GM12873 (cell line): ENCODE measurements at regions not wholly inside any gene's neighbourhood (a gene's known extent, or its start where the extent isn't known, plus 50 kb on each side); places are given as distances from the start of the nearest gene placed in this dataset.

Source experiments
- CTCF ChIP-seq: IDR thresholded peaks from 2 replicates; pipeline ENCODE4 v1.5.1; 2012; ENCODE audit warnings: low read depth, mild to moderate bottlenecking, moderate library complexity, low read length, control low read depth; ENCODE audit not compliant: insufficient read depth; ENCODE audit errors: missing control alignments

DNA sequence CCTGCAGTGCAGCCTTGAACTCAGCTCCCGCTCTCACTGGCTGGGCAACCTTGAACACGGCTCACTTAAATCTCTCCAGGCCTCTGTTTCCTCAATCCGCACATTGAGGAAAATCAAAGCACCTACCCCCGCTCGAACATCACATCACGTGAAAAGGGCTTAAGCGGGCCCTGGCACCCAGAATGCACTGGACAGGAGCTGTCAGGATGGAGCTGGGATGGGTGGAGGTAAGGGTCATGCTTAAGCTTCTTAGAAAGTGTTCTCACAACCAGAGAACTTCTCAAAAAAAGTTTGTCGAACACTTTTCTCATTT lies 55.7 kb upstream of the MGMT start:
- TF ChIP-seq CTCF, result no peak

DNA sequence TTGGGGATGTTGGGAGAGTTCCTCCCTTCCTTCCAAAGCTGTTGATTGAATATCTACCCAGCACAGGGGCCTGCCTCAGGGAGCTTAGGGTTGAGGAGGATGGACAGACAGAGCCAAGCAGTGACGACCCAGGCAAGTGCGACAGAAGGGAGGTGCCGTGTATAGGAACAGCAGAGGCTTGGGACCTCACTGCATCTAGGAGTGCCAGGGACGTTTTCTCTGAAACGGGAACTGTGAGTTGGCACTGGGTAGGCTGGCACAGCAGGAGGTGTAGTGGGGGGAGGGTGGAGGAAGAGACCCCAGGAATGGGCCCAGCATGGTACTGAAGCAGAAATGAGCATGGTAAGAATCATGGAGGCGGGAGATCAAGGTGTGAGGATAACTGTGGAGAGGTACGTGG lies 55.3 kb upstream of the MGMT start:
- no peak for TF ChIP-seq CTCF

GRCh38 chr10:129413024-129413423 lies 54.0 kb upstream of the MGMT start:
- no peak for TF ChIP-seq CTCF

- no peak for TF ChIP-seq CTCF
Measured at GRCh38 chr10:129415215-129416140, 51.6 kb upstream of the MGMT start.

DNA sequence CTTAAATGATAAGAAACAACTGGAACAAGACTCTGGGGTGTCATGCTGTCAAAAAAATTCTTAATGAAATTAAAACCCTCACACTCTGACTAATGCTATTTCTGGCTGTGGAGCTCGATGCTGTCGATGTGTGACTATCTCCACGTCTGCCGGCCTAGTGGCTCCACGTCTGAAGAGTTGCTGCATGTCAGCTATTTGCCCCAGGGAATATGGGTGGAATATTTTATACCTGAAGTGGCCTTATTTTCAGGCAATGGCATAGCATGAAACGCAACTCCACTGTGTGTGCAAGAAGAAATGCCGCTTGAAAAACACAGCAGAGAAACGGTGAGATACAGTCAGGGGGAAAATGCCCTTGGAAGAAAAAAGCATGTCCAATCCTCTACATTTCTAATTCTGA lies 50.9 kb upstream of the MGMT start:
- TF ChIP-seq CTCF, result no peak

- TF ChIP-seq CTCF, result no peak
Measured at GRCh38 chr10:129416956-129417765, 49.9 kb upstream of the MGMT start.
